K562 (cell line): ENCODE measurements at regions not wholly inside any gene's neighbourhood (a gene's known extent, or its start where the extent isn't known, plus 50 kb on each side); places are given as distances from the start of the nearest gene placed in this dataset.

Source experiments
- ATAC-seq: fragments of 200-7000 bp; cut with Tn5 transposase; 3 replicates; pipeline ENCODE4 v1.9.1; 2020; ENCODE audit warnings: moderate library complexity
- BruUV-seq: library from RNA; stranded (reverse); fragments of 400-500 nt; replicated peaks from 2 replicates; lab custom pipeline; 2021; lab: Mats Ljungman, UMichigan
- CTCF ChIA-PET: fragments of 300-600 bp; formaldehyde crosslinking; extraction: SDS; loops from one replicate; lab custom pipeline; 2021; ENCODE audit warnings: low intra/inter-chr PET ratio; lab: Yijun Ruan, JAX
- POLR2A ChIA-PET: fragments of 300-600, 350-650 bp; sonication (Branson Sonifier 250); formaldehyde crosslinking; extraction: SDS; loops from one replicate; lab custom pipeline; 2021; ENCODE audit warnings: antibody characterized with exemption, inconsistent platforms; lab: Yijun Ruan, JAX
- DNase-seq, 4 experiments: peaks; one replicate each; pipeline versions ENCODE4 v3.0.0 to v3.0.0-alpha.2; 2011 to 2018; ENCODE audit warnings: low spot score in 3 of 4, mixed read lengths in 3 of 4; ENCODE audit errors: extremely low read depth in 1 of 4
- FAIRE-seq: peaks from 2 replicates; lab custom pipeline; 2011; peaks lifted over from hg19 to GRCh38; lab: Jason Lieb, UNC
- H2AFZ ChIP-seq: 2 replicates; pipeline ENCODE4 v1.6.0; 2011; ENCODE audit warnings: low read depth, low read length, control low read depth, inconsistent platforms
- H3K27ac ChIP-seq: fragments of 200-600 bp; 3 replicates; pipeline ENCODE4 v1.8.0; 2011; ENCODE audit warnings: low read depth, mild to moderate bottlenecking, control low read depth, inconsistent platforms, low read length, moderate library complexity, mixed read lengths; ENCODE audit errors: extremely low read depth
- H3K27me3 ChIP-seq, 2 experiments: fragments of 300-600 bp in 1 of 2; 2 replicates in 1 of 2; 3 replicates in 1 of 2; pipeline versions ENCODE4 v1.6.0 to v1.8.0; 2011; ENCODE audit warnings: inconsistent platforms in 2 of 2, low read length in 2 of 2, mild to moderate bottlenecking in 1 of 2, mixed read lengths in 1 of 2, moderate library complexity in 1 of 2; ENCODE audit not compliant: control insufficient read depth in 2 of 2, insufficient read depth in 2 of 2
- H3K36me3 ChIP-seq: fragments of 300-600 bp; 3 replicates; pipeline ENCODE4 v1.8.0; 2011; ENCODE audit warnings: mild to moderate bottlenecking, low read length, inconsistent platforms; ENCODE audit not compliant: control insufficient read depth, insufficient read depth
- H3K4me1 ChIP-seq, 2 experiments: fragments of 200-600 bp in 1 of 2; replicated peaks in 1 of 2; 2 replicates in 1 of 2; 3 replicates in 1 of 2; pipeline versions ENCODE4 v1.5.1 to v1.8.0; 2011; ENCODE audit warnings: inconsistent platforms in 2 of 2, low read length in 2 of 2, mild to moderate bottlenecking in 1 of 2, mixed read lengths in 1 of 2, moderate library complexity in 1 of 2; ENCODE audit not compliant: control insufficient read depth in 2 of 2, insufficient read depth in 2 of 2
- H3K4me2 ChIP-seq: 2 replicates; pipeline ENCODE4 v1.6.1; 2011; ENCODE audit warnings: low read length, control low read depth, inconsistent platforms, mixed read lengths; ENCODE audit not compliant: insufficient read depth
- H3K4me3 ChIP-seq: fragments of 200-600 bp; sonication (generic), shearing (Covaris generic); 2 replicates; pipeline ENCODE4 v1.5.1; 2016; ENCODE audit warnings: control low read depth, inconsistent platforms
- H3K79me2 ChIP-seq: fragments of 200-600 bp; 3 replicates; pipeline ENCODE4 v1.8.0; 2011; ENCODE audit warnings: low read length, inconsistent platforms; ENCODE audit not compliant: control insufficient read depth, insufficient read depth
- H3K9ac ChIP-seq, 2 experiments: 2 replicates each; pipeline versions ENCODE4 v1.6.0 to v1.6.1; 2011; ENCODE audit warnings: low read depth in 2 of 2, low read length in 2 of 2, control low read depth in 1 of 2, inconsistent platforms in 1 of 2, mild to moderate bottlenecking in 1 of 2, mixed read lengths in 1 of 2; ENCODE audit not compliant: insufficient read depth in 1 of 2
- H3K9me1 ChIP-seq: one replicate; pipeline ENCODE4 v1.6.0; 2011; ENCODE audit warnings: inconsistent platforms, mild to moderate bottlenecking, low read length, moderate library complexity; ENCODE audit not compliant: control insufficient read depth, insufficient read depth
- H3K9me3 ChIP-seq: replicated peaks from 2 replicates; pipeline ENCODE4 v1.5.1; 2011; ENCODE audit warnings: low read depth, low read length, inconsistent platforms; ENCODE audit not compliant: control insufficient read depth, insufficient read depth
- H4K20me1 ChIP-seq: replicated peaks from 2 replicates; pipeline ENCODE4 v1.6.1; 2011; ENCODE audit warnings: low read length, inconsistent platforms, mixed read lengths; ENCODE audit not compliant: control insufficient read depth, insufficient read depth
- HDGF ChIP-seq: fragments of 450-650 bp; IDR thresholded peaks from 2 replicates; pipeline ENCODE4 v1.6.1; 2016
- ZBTB49 ChIP-seq: sonication (generic); formaldehyde crosslinking; IDR thresholded peaks from 2 replicates; pipeline ENCODE4 v1.8.0; 2022; ENCODE audit warnings: missing genetic modification reagents, mild to moderate bottlenecking, borderline replicate concordance
- WGBS: fragments of 100-300 bp; shearing (Covaris generic); methylation state at CpG from one replicate; pipeline ENCODE4 v1.1.6; 2016; ENCODE audit warnings: low coverage, mixed read lengths; ENCODE audit not compliant: insufficient coverage; ENCODE audit errors: missing lambda C conversion rate; 5-methylcytosine and 5-hydroxymethylcytosine counted together
- in situ Hi-C: fragments of 300-500 bp; cut with MboI; formaldehyde crosslinking; loops from 4 replicates; pipeline ENCODE4 v1.15.0; 2018; ENCODE audit warnings: inconsistent platforms, mixed read lengths
- intact Hi-C: fragments of 100-400 bp; cut with micrococcal nuclease; formaldehyde crosslinking; loops from 2 replicates; pipeline ENCODE4 v1.14.2; 2022

GRCh38 chr18:38981389-38981788 lies 1415.8 kb upstream of the CELF4 start:
- ATAC-seq, result no peak
- Histone ChIP-seq H3K79me2 (no peaks in the 10 kb centered on the region), H3K27ac (no peak overlapping the region)
- BruUV-seq, result no TSS peak
- no peak for TF ChIP-seq HDGF
- TF ChIP-seq, all 486 proteins: peak for 0
- H3K4me1 ChIP-seq, result no peaks in the 10 kb centered on the region
- H2AFZ ChIP-seq, result no peak overlapping the region
- intact Hi-C loops (no loop called here), in situ Hi-C loops (no loop called here)
- CTCF ChIA-PET, result no interaction called here
- POLR2A ChIA-PET, result no interaction called here
- no peak overlapping the region for H3K9ac ChIP-seq
- no peak overlapping the region for H3K4me2 ChIP-seq
- DNase-seq, result no peak
- no peaks in the 10 kb centered on the region for H4K20me1 ChIP-seq
- no peak for FAIRE-seq
- WGBS, result 3% methylated on average over 2 of the region's 2 CpGs
- H3K9me3 ChIP-seq, result no peaks in the 10 kb centered on the region; the same call in 1 of the 2 replicates
- H3K9me1 ChIP-seq, result no peaks in the 10 kb centered on the region
- H3K4me3 ChIP-seq, result no peak overlapping the region
- H3K27me3 ChIP-seq, result no peaks in the 10 kb centered on the region
- no peaks in the 10 kb centered on the region for H3K36me3 ChIP-seq

GRCh38 chr18:38980420-38980819 lies 1414.8 kb upstream of the CELF4 start:
- Histone ChIP-seq H3K4me3 (no peak overlapping the region), H3K79me2 (no peaks in the 10 kb centered on the region), H3K4me1 (no peaks in the 10 kb centered on the region), H3K4me2 (no peak overlapping the region), H3K36me3 (no peaks in the 10 kb centered on the region), H3K27ac (no peak overlapping the region), H2AFZ (no peak overlapping the region), H3K9me3 (no peaks in the 10 kb centered on the region; the same call in 1 of the 2 replicates), H4K20me1 (no peaks in the 10 kb centered on the region), H3K9ac (no peak overlapping the region), H3K27me3 (no peaks in the 10 kb centered on the region), H3K9me1 (no peaks in the 10 kb centered on the region)
- POLR2A ChIA-PET, result no interaction called here
- CTCF ChIA-PET, result no interaction called here
- ATAC-seq, result no peak
- in situ Hi-C loops (no loop called here), intact Hi-C loops (no loop called here)
- DNase-seq, result no peak
- no peak for FAIRE-seq
- no TSS peak for BruUV-seq
- no peak for TF ChIP-seq ZBTB49 (CRISPR knock-in tag)
